Colonic mucosa (tissue), 4 donors: ENCODE measurements at regions not wholly inside any gene's neighbourhood (a gene's known extent, or its start where the extent isn't known, plus 50 kb on each side); places are given as distances from the start of the nearest gene placed in this dataset.

ENCODE experiments used
- DNase-seq: peaks from one replicate; pipeline ENCODE4 v3.0.0-alpha.2; 2020
- H3K27ac ChIP-seq: fragments of 200-600 bp; one replicate; pipeline ENCODE4 v1.8.0; 2021
- H3K27me3 ChIP-seq: fragments of 200-600 bp; one replicate; pipeline ENCODE4 v1.8.0; 2021
- H3K36me3 ChIP-seq: fragments of 200-600 bp; one replicate; pipeline ENCODE4 v1.8.0; 2021
- H3K4me1 ChIP-seq: fragments of 200-600 bp; one replicate; pipeline ENCODE4 v1.8.0; 2021; ENCODE audit warnings: mild to moderate bottlenecking
- H3K4me3 ChIP-seq: fragments of 200-600 bp; one replicate; pipeline ENCODE4 v1.8.0; 2021
- H3K9ac ChIP-seq, 2 donors: one replicate each; pipeline ENCODE4 v1.7.0; 2013; ENCODE audit warnings: control low read depth in 2 of 2, low read depth in 2 of 2, low read length in 2 of 2
- H3K9me3 ChIP-seq: fragments of 200-600 bp; one replicate; pipeline ENCODE4 v1.8.0; 2021
- intact Hi-C: fragments of 100-400 bp; cut with DNase I; formaldehyde crosslinking; loops from one replicate; pipeline ENCODE4 v1.14.1; 2022
- TF ChIP-seq, protein P1 (sequence below): fragments of 200-600 bp; IDR thresholded peaks from one replicate; pipeline ENCODE4 v1.8.0; 2022; ENCODE audit warnings: antibody characterized with exemption, mild to moderate bottlenecking
- donor health status: healthy.
- donor health status: DM: no; HTN: no; CAD: no.
- donor health status: DM: no; HTN: no; CAD: no.

DNA sequence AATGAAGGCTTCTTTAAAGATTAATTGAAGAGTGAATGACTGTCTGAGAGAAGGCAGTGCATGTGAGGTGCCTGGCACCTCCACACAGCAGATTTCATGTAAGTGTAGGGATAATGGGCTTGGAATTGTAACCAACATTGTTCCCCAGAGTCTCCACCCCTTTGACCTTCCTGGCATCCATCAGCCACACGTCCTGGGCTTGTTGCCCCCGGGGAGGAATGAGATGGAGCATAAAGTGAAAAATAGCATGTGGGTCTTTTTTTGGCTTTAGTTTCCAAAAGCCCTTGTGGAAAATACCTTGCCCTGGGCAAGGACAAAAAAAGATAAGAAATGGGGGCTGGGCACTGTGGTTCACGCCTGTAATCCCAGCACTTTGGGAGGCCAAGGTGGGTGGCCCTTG is 242.2 kb upstream of the ECI2 start:
- intact Hi-C loops, result no loop called here
- H3K4me1 ChIP-seq, result no peaks in the 10 kb centered on the region
- no peak for DNase-seq
- H3K9ac ChIP-seq, result no peak overlapping the region
- no peak overlapping the region for H3K4me3 ChIP-seq
- no peaks in the 10 kb centered on the region for H3K27me3 ChIP-seq
- H3K9me3 ChIP-seq, result no peaks in the 10 kb centered on the region
- TF ChIP-seq, protein P1, sequence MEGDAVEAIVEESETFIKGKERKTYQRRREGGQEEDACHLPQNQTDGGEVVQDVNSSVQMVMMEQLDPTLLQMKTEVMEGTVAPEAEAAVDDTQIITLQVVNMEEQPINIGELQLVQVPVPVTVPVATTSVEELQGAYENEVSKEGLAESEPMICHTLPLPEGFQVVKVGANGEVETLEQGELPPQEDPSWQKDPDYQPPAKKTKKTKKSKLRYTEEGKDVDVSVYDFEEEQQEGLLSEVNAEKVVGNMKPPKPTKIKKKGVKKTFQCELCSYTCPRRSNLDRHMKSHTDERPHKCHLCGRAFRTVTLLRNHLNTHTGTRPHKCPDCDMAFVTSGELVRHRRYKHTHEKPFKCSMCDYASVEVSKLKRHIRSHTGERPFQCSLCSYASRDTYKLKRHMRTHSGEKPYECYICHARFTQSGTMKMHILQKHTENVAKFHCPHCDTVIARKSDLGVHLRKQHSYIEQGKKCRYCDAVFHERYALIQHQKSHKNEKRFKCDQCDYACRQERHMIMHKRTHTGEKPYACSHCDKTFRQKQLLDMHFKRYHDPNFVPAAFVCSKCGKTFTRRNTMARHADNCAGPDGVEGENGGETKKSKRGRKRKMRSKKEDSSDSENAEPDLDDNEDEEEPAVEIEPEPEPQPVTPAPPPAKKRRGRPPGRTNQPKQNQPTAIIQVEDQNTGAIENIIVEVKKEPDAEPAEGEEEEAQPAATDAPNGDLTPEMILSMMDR, result no peak
- H3K27ac ChIP-seq, result no peak overlapping the region
- no peaks in the 10 kb centered on the region for H3K36me3 ChIP-seq

DNA sequence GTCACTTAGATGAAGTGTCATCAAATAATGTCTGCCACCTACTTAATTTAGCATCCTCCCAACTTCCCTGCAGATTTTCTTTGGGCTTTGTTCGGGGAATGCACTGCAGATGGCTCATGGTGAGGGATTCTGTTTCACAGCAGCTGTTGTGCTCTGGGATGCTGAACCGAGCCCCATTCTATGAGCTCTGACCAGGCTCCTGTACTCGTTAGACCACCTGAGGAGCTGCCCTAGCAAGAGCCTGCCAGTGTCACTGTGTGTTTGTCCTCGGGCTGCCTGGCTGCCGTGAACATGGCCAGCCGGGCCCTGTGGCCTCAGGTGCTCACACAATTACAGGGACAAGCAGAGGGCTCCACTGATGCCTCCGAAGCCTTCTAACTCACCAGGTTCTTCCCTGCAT is 238.8 kb upstream of the ECI2 start:
- no peak for DNase-seq
- H3K9me3 ChIP-seq, result no peaks in the 10 kb centered on the region
- no peak overlapping the region for H3K9ac ChIP-seq
- no peaks in the 10 kb centered on the region for H3K27me3 ChIP-seq
- TF ChIP-seq, protein P1, result no peak
- no peaks in the 10 kb centered on the region for H3K36me3 ChIP-seq
- H3K4me1 ChIP-seq, result no peaks in the 10 kb centered on the region
- H3K4me3 ChIP-seq, result no peak overlapping the region
- no peak overlapping the region for H3K27ac ChIP-seq
- intact Hi-C loops, result no loop called here

DNA sequence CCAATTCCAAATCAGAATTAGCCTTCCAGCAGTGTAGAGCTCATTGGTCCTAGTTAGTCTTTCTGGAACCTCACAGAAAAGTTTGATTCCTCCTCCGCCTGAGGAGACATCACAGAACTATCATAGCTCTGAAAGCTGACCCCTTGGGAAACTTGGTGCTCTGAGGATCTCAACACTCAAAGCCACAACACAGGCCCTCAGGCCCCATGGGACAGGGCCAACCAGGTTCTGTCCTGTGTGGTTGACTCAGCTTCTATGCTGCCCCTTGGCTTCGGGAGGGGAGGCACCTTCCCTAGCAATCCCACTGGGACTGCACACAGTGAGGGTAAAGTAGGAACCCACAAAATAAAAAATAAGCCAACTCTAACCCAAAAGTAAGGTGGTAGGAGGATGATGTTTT is 237.5 kb upstream of the ECI2 start:
- intact Hi-C loops, result no loop called here
- TF ChIP-seq, protein P1, result no peak
- Histone ChIP-seq H3K4me1 (no peaks in the 10 kb centered on the region), H3K4me3 (no peak overlapping the region), H3K9ac (no peak overlapping the region), H3K9me3 (no peaks in the 10 kb centered on the region), H3K27me3 (no peaks in the 10 kb centered on the region), H3K36me3 (no peaks in the 10 kb centered on the region), H3K27ac (no peak overlapping the region)
- no peak for DNase-seq

DNA sequence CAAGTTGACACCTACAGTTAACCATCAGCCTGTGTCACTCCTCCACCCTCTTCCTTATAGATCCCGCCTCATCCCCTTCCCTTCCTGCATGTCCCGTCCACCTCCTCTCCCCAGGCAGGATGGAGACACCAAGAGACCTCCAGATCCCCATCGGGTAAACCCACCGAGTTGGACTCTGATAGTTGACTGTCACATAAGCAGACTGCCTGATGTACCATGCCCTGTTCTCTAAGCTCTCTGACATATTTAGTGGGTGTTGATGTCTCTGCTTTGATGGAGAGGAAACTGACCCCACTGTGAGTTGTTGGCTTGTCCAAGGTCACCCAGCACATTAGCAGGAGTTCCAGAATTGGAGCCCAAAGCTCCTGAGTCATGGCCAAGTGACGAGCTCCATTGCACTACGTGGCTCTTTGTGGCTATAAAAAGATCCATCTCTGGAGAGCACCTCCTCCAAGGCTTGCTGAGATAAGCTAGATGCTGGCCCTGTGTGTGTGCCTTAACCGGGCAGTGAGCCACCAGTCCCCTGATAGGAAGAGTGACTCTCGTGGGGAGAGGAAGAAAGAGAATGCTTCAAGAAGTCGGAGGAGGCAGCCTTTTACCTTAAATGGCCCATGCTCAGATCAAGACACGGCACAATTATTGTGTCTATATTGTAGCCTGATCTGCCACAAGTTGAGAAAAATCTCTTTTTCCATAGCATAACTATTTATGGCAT is 236.0 kb upstream of the ECI2 start:
- H3K9me3 ChIP-seq, result no peaks in the 10 kb centered on the region
- H3K27me3 ChIP-seq, result no peaks in the 10 kb centered on the region
- H3K4me1 ChIP-seq, result no peaks in the 10 kb centered on the region
- H3K4me3 ChIP-seq, result no peak overlapping the region
- no peak overlapping the region for H3K9ac ChIP-seq
- TF ChIP-seq, protein P1, result no peak
- no peaks in the 10 kb centered on the region for H3K36me3 ChIP-seq
- intact Hi-C loops, result no loop called here
- no peak for DNase-seq
- no peak overlapping the region for H3K27ac ChIP-seq

DNA sequence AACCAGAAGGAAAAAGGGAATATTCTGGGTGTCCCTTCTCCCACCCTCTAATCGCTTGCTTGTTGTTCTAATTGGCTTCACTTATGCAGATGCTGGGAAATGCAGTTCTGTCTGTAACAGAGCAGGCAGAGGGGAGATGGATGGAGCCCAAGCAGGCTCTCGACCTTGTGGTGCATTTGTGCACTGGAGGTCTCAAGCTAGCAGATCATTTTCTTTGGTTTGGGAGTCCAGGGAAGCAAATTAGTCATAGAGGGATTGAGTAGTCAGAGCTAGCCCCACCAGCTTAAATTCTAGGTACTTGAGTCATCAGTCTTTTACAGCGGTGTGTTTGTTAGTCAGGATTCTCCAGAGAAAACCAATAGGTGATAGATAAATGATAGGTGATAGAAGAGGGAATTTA is 234.7 kb upstream of the ECI2 start:
- H3K9ac ChIP-seq, result no peak overlapping the region
- no peak for DNase-seq
- H3K4me3 ChIP-seq, result no peak overlapping the region
- no peak overlapping the region for H3K27ac ChIP-seq
- TF ChIP-seq, protein P1, result no peak
- no peaks in the 10 kb centered on the region for H3K36me3 ChIP-seq
- no peaks in the 10 kb centered on the region for H3K9me3 ChIP-seq
- no peaks in the 10 kb centered on the region for H3K27me3 ChIP-seq
- intact Hi-C loops, result no loop called here
- no peaks in the 10 kb centered on the region for H3K4me1 ChIP-seq
